ENCODE measurements at regions not wholly inside any gene's neighbourhood (a gene's known extent, or its start where the extent isn't known, plus 50 kb on each side); places are given as distances from the start of the nearest gene placed in this dataset.

DNA sequence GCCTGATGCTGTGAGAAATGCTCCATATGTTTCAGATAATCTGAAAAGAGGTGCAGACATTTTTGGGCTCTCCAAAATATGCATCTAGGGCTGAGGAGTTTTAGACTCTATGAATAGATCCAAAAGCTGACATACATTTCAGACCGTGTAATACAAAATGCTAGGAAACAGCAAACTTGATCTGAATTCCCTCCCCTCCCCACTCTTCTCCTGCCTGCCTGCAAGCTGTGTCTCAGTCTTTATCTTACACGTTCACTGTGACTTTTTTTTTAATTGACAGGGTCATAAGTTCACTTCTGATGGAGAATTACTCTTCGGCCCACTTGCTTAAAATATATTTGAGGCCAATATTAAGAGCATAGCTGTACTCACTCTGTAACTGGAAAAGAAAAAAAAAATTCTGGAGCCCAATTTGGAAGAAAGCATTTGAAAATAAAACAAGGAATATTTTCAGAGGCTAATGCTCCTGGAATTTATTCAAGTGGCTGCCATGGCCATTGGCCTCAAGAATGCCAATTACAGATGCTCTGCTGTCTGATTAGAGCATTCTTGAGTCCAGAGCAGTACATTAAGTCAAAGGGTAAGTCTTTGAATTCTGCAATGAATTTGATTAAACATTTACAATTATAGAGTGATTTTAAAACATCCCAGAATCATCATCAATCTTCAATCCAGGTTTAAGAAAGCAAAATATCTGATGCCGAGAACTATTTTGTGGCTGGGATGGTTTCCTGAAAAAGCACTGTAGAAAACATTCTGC lies 146.2 kb upstream of the SEMA6D start:
- no peak for ATAC-seq
- peaks cover 2% of the 10 kb centered on the region for H3K27me3 Mint-ChIP-seq
- CTCF ChIA-PET: no interaction called here
- H3K9me3 Mint-ChIP-seq (ENCODE audit: low read depth): no peaks in the 10 kb centered on the region
- POLR2A ChIA-PET: no interaction called here
- no peaks in the 10 kb centered on the region for H3K36me3 Mint-ChIP-seq (ENCODE audit: low read depth)
- no peaks in the 10 kb centered on the region for H3K4me1 Mint-ChIP-seq
- H3K4me3 Mint-ChIP-seq: no peak overlapping the region
- H3K27ac Mint-ChIP-seq: no peak overlapping the region
- intact Hi-C loops (cut with DNase I, micrococcal nuclease): no loop called here
- DNase-seq: no peak

DNA sequence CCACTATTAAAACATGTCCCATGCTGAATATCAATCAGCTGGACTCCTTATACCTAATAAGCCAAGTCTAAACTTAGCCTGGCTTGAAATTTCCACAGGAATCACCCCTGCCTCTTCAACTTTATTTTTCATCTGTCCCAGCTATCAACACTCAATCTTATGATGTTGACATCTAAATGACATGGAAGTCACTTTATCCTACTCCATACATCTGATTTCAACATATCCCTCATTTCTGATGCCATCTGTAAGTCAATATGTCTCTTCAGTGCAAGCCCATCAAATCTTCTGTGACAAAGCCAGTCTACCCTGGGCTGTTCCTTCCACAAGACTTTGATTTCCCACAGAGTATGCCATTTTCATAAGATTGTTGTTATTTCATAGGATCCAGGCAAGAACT lies 143.6 kb upstream of the SEMA6D start:
- Mint-ChIP-seq H3K4me3 (no peak overlapping the region), H3K27me3 (peaks cover 2% of the 10 kb centered on the region), H3K9me3 (ENCODE audit: low read depth) (no peaks in the 10 kb centered on the region), H3K36me3 (ENCODE audit: low read depth) (no peaks in the 10 kb centered on the region), H3K27ac (no peak overlapping the region), H3K4me1 (no peaks in the 10 kb centered on the region)
- POLR2A ChIA-PET: no interaction called here
- intact Hi-C loops (cut with DNase I, micrococcal nuclease): no loop called here
- DNase-seq (no peak), ATAC-seq (no peak)
- CTCF ChIA-PET: no interaction called here

GRCh38 chr15:47577000-47577399 lies 140.3 kb upstream of the SEMA6D start:
- ChIA-PET POLR2A (no interaction called here), CTCF (no interaction called here)
- no peak for ATAC-seq
- Mint-ChIP-seq H3K36me3 (ENCODE audit: low read depth) (no peaks in the 10 kb centered on the region), H3K4me1 (no peaks in the 10 kb centered on the region), H3K9me3 (ENCODE audit: low read depth) (no peaks in the 10 kb centered on the region), H3K27ac (no peak overlapping the region), H3K4me3 (no peak overlapping the region), H3K27me3 (peaks cover 2% of the 10 kb centered on the region)
- intact Hi-C loops (cut with DNase I, micrococcal nuclease): no loop called here
- DNase-seq: no peak

- CTCF ChIA-PET: interaction anchor here (0.6 kb wide), 1 partner anchor 125 kb away, joined by 3 read pairs; no protein-coding TSS in a partner anchor
- Mint-ChIP-seq H3K4me1 (no peaks in the 10 kb centered on the region), H3K9me3 (ENCODE audit: low read depth) (no peaks in the 10 kb centered on the region), H3K27me3 (peaks cover 2% of the 10 kb centered on the region), H3K4me3 (no peak overlapping the region), H3K27ac (no peak overlapping the region), H3K36me3 (ENCODE audit: low read depth) (no peaks in the 10 kb centered on the region)
- intact Hi-C loops (cut with DNase I, micrococcal nuclease): no loop called here
- POLR2A ChIA-PET: no interaction called here
- ATAC-seq: no peak
- no peak for DNase-seq
These were observed 139.8 kb upstream of the SEMA6D start for GRCh38 chr15:47577461-47577860.

GRCh38 chr15:47582233-47582632 lies 135.1 kb upstream of the SEMA6D start:
- Mint-ChIP-seq H3K27ac (no peak overlapping the region), H3K36me3 (ENCODE audit: low read depth) (no peaks in the 10 kb centered on the region), H3K27me3 (no peaks in the 10 kb centered on the region), H3K4me1 (no peaks in the 10 kb centered on the region), H3K9me3 (ENCODE audit: low read depth) (no peaks in the 10 kb centered on the region), H3K4me3 (no peak overlapping the region)
- POLR2A ChIA-PET: no interaction called here
- DNase-seq (no peak), ATAC-seq (no peak)
- CTCF ChIA-PET: interaction anchor here (0.6 kb wide), 1 partner anchor 293 kb away, joined by 3 read pairs; no protein-coding TSS in a partner anchor
- intact Hi-C loops (cut with DNase I, micrococcal nuclease): loop anchor here in 1 of 2 experiments (10.0 kb wide), 1 partner anchor 63 kb away; no protein-coding TSS in a partner anchor

DNA sequence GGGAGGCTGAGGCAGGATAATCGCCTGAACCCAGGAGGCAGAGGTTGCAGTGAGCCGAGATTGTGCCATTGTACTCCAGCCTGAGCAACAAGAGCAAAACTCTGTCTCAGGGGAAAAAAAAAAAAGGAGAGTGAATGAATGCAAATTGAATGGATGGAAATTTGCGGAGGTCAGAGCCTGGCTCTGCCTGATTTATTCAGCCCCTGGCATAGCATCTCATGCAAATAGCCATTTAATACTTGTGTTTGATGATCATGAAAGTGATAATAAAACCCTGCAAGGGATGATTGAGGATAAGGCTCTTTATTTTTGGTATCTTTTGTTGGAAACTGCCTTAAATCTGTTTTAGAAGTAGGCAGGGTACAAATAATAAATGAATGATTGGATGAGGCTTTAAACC lies 133.0 kb upstream of the SEMA6D start:
- no peak for ATAC-seq
- DNase-seq: no peak
- H3K9me3 Mint-ChIP-seq (ENCODE audit: low read depth): no peaks in the 10 kb centered on the region
- H3K4me3 Mint-ChIP-seq: no peak overlapping the region
- CTCF ChIA-PET: no interaction called here
- no peaks in the 10 kb centered on the region for H3K36me3 Mint-ChIP-seq (ENCODE audit: low read depth)
- H3K27me3 Mint-ChIP-seq: no peaks in the 10 kb centered on the region
- no peak overlapping the region for H3K27ac Mint-ChIP-seq
- H3K4me1 Mint-ChIP-seq: no peaks in the 10 kb centered on the region
- POLR2A ChIA-PET: no interaction called here
- intact Hi-C loops (cut with DNase I, micrococcal nuclease): loop anchor here in 1 of 2 experiments (10.0 kb wide), 1 partner anchor 60 kb away; no protein-coding TSS in a partner anchor

DNA sequence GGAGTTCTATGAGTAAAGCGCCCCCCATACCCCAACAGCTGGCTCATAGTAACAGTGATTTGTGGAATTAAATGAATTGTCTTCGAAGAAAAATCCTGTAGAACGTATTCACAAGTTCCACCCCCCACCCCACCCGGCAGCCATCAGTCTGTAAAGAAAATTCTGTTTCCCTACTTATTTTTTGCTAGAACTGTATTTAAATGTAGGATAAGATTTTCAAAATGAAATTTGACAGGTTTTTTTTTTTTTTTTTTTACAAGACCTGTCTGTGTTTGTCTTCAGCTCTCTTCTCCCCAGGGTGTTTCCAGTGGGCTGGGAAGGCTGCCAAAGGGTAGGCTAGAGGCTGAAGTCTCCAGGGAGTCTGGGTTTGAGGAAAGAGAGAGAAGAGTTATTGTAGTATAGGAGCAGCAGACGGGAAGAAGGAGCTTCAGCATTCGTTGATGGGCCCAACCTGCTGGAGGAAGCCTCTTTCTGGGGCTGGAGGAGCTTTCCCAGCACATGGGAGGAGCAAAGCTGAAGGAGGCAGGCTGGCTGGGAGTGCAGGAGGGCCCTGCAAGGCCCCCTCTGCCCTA lies 130.6 kb upstream of the SEMA6D start:
- Mint-ChIP-seq H3K27ac (no peak overlapping the region), H3K9me3 (ENCODE audit: low read depth) (no peaks in the 10 kb centered on the region), H3K27me3 (peaks cover 3% of the 10 kb centered on the region), H3K36me3 (ENCODE audit: low read depth) (no peaks in the 10 kb centered on the region), H3K4me3 (no peak overlapping the region), H3K4me1 (no peaks in the 10 kb centered on the region)
- no peak for DNase-seq
- intact Hi-C loops (cut with DNase I, micrococcal nuclease): loop anchor here in 1 of 2 experiments (10.0 kb wide), 1 partner anchor 58 kb away; no protein-coding TSS in a partner anchor
- CTCF ChIA-PET: interaction anchor here (0.6 kb wide), 1 partner anchor 150 kb away, joined by 4 read pairs; no protein-coding TSS in a partner anchor
- POLR2A ChIA-PET: no interaction called here
- no peak for ATAC-seq

- no peaks in the 10 kb centered on the region for H3K4me1 Mint-ChIP-seq
- intact Hi-C loops (cut with DNase I, micrococcal nuclease): loop anchor here in 1 of 2 experiments (10.0 kb wide), 1 partner anchor 57 kb away; no protein-coding TSS in a partner anchor
- ChIA-PET CTCF (no interaction called here), POLR2A (no interaction called here)
- no peak overlapping the region for H3K27ac Mint-ChIP-seq
- no peak overlapping the region for H3K4me3 Mint-ChIP-seq
- H3K27me3 Mint-ChIP-seq: peaks cover 3% of the 10 kb centered on the region
- no peaks in the 10 kb centered on the region for H3K36me3 Mint-ChIP-seq (ENCODE audit: low read depth)
- ATAC-seq: no peak
- DNase-seq: no peak
- no peaks in the 10 kb centered on the region for H3K9me3 Mint-ChIP-seq (ENCODE audit: low read depth)
These were observed 129.1 kb upstream of the SEMA6D start for GRCh38 chr15:47587940-47588802.

GRCh38 chr15:47588958-47589357 lies 128.3 kb upstream of the SEMA6D start:
- ChIA-PET POLR2A (no interaction called here), CTCF (no interaction called here)
- no peak for ATAC-seq
- intact Hi-C loops (cut with DNase I, micrococcal nuclease): loop anchor here in 1 of 2 experiments (10.0 kb wide), 1 partner anchor 56 kb away; no protein-coding TSS in a partner anchor
- Mint-ChIP-seq H3K4me1 (no peaks in the 10 kb centered on the region), H3K36me3 (ENCODE audit: low read depth) (no peaks in the 10 kb centered on the region), H3K4me3 (no peak overlapping the region), H3K27ac (no peak overlapping the region), H3K9me3 (ENCODE audit: low read depth) (no peaks in the 10 kb centered on the region), H3K27me3 (peaks cover 3% of the 10 kb centered on the region)
- DNase-seq: no peak

GRCh38 chr15:47598996-47599395 lies 118.3 kb upstream of the SEMA6D start:
- no peak overlapping the region for H3K4me3 Mint-ChIP-seq
- DNase-seq (no peak), ATAC-seq (no peak)
- no peaks in the 10 kb centered on the region for H3K36me3 Mint-ChIP-seq (ENCODE audit: low read depth)
- ChIA-PET POLR2A (no interaction called here), CTCF (interaction anchor here (0.7 kb wide), 1 partner anchor 689 kb away, joined by 3 read pairs; no protein-coding TSS in a partner anchor)
- H3K9me3 Mint-ChIP-seq (ENCODE audit: low read depth): peaks cover 6% of the 10 kb centered on the region
- H3K27ac Mint-ChIP-seq: no peak overlapping the region
- no peaks in the 10 kb centered on the region for H3K27me3 Mint-ChIP-seq
- intact Hi-C loops (cut with DNase I, micrococcal nuclease): no loop called here
- no peaks in the 10 kb centered on the region for H3K4me1 Mint-ChIP-seq

DNA sequence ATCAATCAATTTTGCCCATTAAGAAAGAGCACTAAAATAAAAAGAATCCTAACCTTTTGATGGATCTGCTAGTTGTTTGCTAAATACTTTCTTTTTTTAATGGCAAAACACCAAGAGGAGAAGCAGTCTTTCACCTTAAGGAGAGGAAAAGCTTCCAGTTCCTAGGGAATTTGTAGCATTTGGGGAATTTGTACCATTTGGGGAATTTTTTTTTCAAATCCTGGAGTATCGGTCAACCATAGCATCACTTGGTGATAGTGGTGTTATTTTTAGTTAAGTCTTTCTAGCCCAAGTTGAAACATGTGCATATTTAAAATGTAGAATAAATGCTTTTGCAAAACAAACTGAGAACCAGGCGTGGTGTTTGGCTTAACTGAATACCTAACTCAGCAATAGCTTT lies 117.5 kb upstream of the SEMA6D start:
- H3K4me3 Mint-ChIP-seq: no peak overlapping the region
- ChIA-PET POLR2A (interaction anchor here (0.6 kb wide), 1 partner anchor 1387 kb away, joined by 3 read pairs; no protein-coding TSS in a partner anchor), CTCF (interaction anchor here (0.7 kb wide), 2 partner anchors 19 to 688 kb away, joined by 3 read pairs; no protein-coding TSS in a partner anchor)
- intact Hi-C loops (cut with DNase I, micrococcal nuclease): no loop called here
- DNase-seq (no peak), ATAC-seq (no peak)
- no peaks in the 10 kb centered on the region for H3K36me3 Mint-ChIP-seq (ENCODE audit: low read depth)
- no peaks in the 10 kb centered on the region for H3K4me1 Mint-ChIP-seq
- H3K27me3 Mint-ChIP-seq: no peaks in the 10 kb centered on the region
- peaks cover 2% of the 10 kb centered on the region for H3K9me3 Mint-ChIP-seq (ENCODE audit: low read depth)
- H3K27ac Mint-ChIP-seq: no peak overlapping the region

Measured in activated CD4-positive, alpha-beta T cell treated with anti-CD3 and anti-CD28 coated beads for 36 hours (primary cell).